ENCODE measurements at regions not wholly inside any gene's neighbourhood (a gene's known extent, or its start where the extent isn't known, plus 50 kb on each side); places are given as distances from the start of the nearest gene placed in this dataset.

- TF ChIP-seq ARNTL (CRISPR knock-in tag; IDR thresholded peaks at IDR 0.05; ENCODE audit: borderline replicate concordance, low read depth) (no peak), ISL1 (CRISPR knock-in tag; IDR thresholded peaks at IDR 0.05) (no peak), ZFP3 (CRISPR knock-in tag; IDR thresholded peaks at IDR 0.05) (no peak), OSR1 (CRISPR knock-in tag; IDR thresholded peaks at IDR 0.05) (no peak), TOX (CRISPR knock-in tag; IDR thresholded peaks at IDR 0.05; ENCODE audit: borderline replicate concordance) (no peak), ZC3H10 (CRISPR knock-in tag; IDR thresholded peaks at IDR 0.05) (no peak), BACH2 (CRISPR knock-in tag; IDR thresholded peaks at IDR 0.05; ENCODE audit: borderline replicate concordance) (no peak), PPARA (CRISPR knock-in tag; IDR thresholded peaks at IDR 0.05; ENCODE audit: borderline replicate concordance) (no peak), RARB (CRISPR knock-in tag; IDR thresholded peaks at IDR 0.05) (no peak), GLIS3 (CRISPR knock-in tag; IDR thresholded peaks at IDR 0.05) (no peak), ZNF565 (CRISPR knock-in tag; conservative IDR thresholded peaks at IDR 0.05; ENCODE audit: low read depth) (no peak), POU6F1 (CRISPR knock-in tag; IDR thresholded peaks at IDR 0.05; ENCODE audit: borderline replicate concordance, low read depth) (no peak)
- TF ChIP-seq, protein P1, sequence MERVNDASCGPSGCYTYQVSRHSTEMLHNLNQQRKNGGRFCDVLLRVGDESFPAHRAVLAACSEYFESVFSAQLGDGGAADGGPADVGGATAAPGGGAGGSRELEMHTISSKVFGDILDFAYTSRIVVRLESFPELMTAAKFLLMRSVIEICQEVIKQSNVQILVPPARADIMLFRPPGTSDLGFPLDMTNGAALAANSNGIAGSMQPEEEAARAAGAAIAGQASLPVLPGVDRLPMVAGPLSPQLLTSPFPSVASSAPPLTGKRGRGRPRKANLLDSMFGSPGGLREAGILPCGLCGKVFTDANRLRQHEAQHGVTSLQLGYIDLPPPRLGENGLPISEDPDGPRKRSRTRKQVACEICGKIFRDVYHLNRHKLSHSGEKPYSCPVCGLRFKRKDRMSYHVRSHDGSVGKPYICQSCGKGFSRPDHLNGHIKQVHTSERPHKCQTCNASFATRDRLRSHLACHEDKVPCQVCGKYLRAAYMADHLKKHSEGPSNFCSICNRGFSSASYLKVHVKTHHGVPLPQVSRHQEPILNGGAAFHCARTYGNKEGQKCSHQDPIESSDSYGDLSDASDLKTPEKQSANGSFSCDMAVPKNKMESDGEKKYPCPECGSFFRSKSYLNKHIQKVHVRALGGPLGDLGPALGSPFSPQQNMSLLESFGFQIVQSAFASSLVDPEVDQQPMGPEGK (CRISPR knock-in tag; IDR thresholded peaks at IDR 0.05; ENCODE audit: borderline replicate concordance), result no peak
Measured at GRCh38 chr4:152138451-152138850, 377.6 kb upstream of the GATB start.
